ENCODE measurements at regions not wholly inside any gene's neighbourhood (a gene's known extent, or its start where the extent isn't known, plus 50 kb on each side); places are given as distances from the start of the nearest gene placed in this dataset.

DNA sequence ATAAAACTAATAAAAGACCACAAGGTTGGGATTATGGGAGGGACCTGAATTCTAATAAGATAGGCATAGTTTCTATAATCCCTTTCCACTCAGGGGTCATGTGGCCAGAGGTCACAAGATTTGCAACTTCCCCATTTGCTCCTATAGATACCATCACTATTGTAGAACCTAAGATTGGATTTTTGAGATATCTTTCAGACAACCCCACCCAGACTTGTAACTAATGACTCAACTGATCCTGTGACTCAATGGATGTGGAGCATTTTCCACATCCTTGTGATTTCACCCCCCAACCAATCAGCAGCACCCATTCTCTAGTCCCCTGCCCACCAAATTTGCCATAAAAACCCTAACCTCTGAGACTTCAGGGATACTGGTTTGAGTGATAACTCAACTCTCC lies 51.9 kb upstream of the PIK3AP1 start:
- DNase-seq: peak; percentile 44 to 62

DNA sequence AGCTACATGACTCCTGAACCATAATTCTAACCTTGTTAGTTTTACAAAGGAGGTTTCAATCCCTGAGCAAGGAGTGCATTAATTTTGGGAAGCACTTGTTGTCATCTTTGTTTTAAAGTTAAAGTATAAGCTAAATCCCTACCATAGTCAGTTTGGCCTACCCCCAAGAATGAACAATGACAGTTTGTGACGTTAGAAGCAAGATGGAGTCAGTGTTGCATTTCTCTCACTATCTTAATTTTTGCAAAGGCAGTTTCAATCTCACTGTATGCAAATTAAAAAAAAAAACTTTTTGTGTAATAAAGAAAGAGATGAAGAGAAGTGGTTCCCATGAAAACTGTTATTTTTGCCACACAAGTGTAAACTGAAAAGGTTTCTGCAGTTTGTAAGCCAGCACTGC lies 50.7 kb upstream of the PIK3AP1 start:
- DNase-seq: no peak

All from inflammatory macrophage treated with lipopolysaccharide for 1 hour (primary cell).